CD14-positive monocyte (primary cell): ENCODE measurements at regions not wholly inside any gene's neighbourhood (a gene's known extent, or its start where the extent isn't known, plus 50 kb on each side); places are given as distances from the start of the nearest gene placed in this dataset.

Experiments used
- DNase-seq, 3 donors: peaks; one replicate each; pipeline ENCODE4 v3.0.0-alpha.2; 2011 to 2022
- H2AFZ ChIP-seq: 2 replicates; pipeline ENCODE4 v1.6.0; 2012; ENCODE audit warnings: mild to moderate bottlenecking, low read depth, low read length, inconsistent platforms; ENCODE audit not compliant: insufficient read depth, poor library complexity, severe bottlenecking
- H3K27ac ChIP-seq, 2 donors: 1 replicate in 1 of 2; 2 replicates in 1 of 2; pipeline ENCODE4 v1.5.1; 2012 to 2013; ENCODE audit warnings: low read length in 2 of 2, control low read depth in 1 of 2, inconsistent platforms in 1 of 2, low read depth in 1 of 2, mild to moderate bottlenecking in 1 of 2
- H3K27me3 ChIP-seq, 2 donors: one replicate each; pipeline versions ENCODE4 v1.6.0 to v1.6.1; 2011 to 2013; ENCODE audit warnings: low read length in 2 of 2; ENCODE audit not compliant: control insufficient read depth in 2 of 2, insufficient read depth in 2 of 2
- H3K36me3 ChIP-seq, 2 donors: replicated peaks in 1 of 2; 1 replicate in 1 of 2; 2 replicates in 1 of 2; pipeline versions ENCODE4 v1.5.1 to v1.6.1; 2012 to 2013; ENCODE audit warnings: low read length in 2 of 2, control low read depth in 1 of 2, inconsistent platforms in 1 of 2, mild to moderate bottlenecking in 1 of 2; ENCODE audit not compliant: insufficient read depth in 2 of 2, control insufficient read depth in 1 of 2
- H3K4me1 ChIP-seq, 2 donors: 1 replicate in 1 of 2; 2 replicates in 1 of 2; pipeline versions ENCODE4 v1.5.1 to v1.6.1; 2012 to 2013; ENCODE audit warnings: low read length in 2 of 2, control low read depth in 1 of 2, inconsistent platforms in 1 of 2, mild to moderate bottlenecking in 1 of 2, moderate library complexity in 1 of 2; ENCODE audit not compliant: insufficient read depth in 2 of 2, control insufficient read depth in 1 of 2
- H3K4me2 ChIP-seq: replicated peaks from 2 replicates; pipeline ENCODE3; 2012; ENCODE audit warnings: low read length, moderate library complexity, mild to moderate bottlenecking; ENCODE audit not compliant: poor library complexity, severe bottlenecking; ENCODE audit errors: extremely low read depth
- H3K4me3 ChIP-seq, 3 experiments: fragments of 200-600 bp in 1 of 3; sonication (generic) in 1 of 3; replicated peaks in 1 of 3; 1 replicate in 2 of 3; 2 replicates in 1 of 3; pipeline ENCODE4 v1.5.1; 2011 to 2013; ENCODE audit warnings: low read length in 3 of 3, mild to moderate bottlenecking in 3 of 3, control low read depth in 2 of 3, low read depth in 2 of 3, inconsistent platforms in 1 of 3, moderate library complexity in 1 of 3
- H3K79me2 ChIP-seq: 2 replicates; pipeline ENCODE4 v1.6.0; 2012; ENCODE audit warnings: mild to moderate bottlenecking, control low read depth, inconsistent platforms, low read length, moderate library complexity; ENCODE audit not compliant: insufficient read depth
- H3K9ac ChIP-seq: 2 replicates; pipeline ENCODE4 v1.6.0; 2017; ENCODE audit warnings: low read length, mild to moderate bottlenecking; ENCODE audit not compliant: insufficient read depth, poor library complexity, severe bottlenecking
- H3K9me3 ChIP-seq, 2 donors: replicated peaks in 1 of 2; 1 replicate in 1 of 2; 2 replicates in 1 of 2; pipeline versions ENCODE4 v1.5.1 to v1.6.1; 2012 to 2013; ENCODE audit warnings: low read length in 2 of 2, control low read depth in 1 of 2; ENCODE audit not compliant: control insufficient read depth in 1 of 2, insufficient read depth in 1 of 2
- H4K20me1 ChIP-seq: 2 replicates; pipeline ENCODE4 v1.6.0; 2012; ENCODE audit warnings: mild to moderate bottlenecking, low read length, control low read depth, moderate library complexity; ENCODE audit not compliant: insufficient read depth
- H3K27ac Mint-ChIP-seq, 7 donors: one replicate each; pipeline ENCODE4 v1.8.0; 2020; ENCODE audit warnings: mild to moderate bottlenecking in 7 of 7, mixed read lengths in 7 of 7, moderate library complexity in 6 of 7, inconsistent platforms in 2 of 7
- H3K27me3 Mint-ChIP-seq, 3 donors: one replicate each; pipeline ENCODE4 v1.8.0; 2021 to 2022; ENCODE audit warnings: low read depth in 3 of 3, mild to moderate bottlenecking in 3 of 3, mixed read lengths in 3 of 3, moderate library complexity in 3 of 3, inconsistent platforms in 1 of 3
- H3K36me3 Mint-ChIP-seq, 2 donors: one replicate each; pipeline ENCODE4 v1.8.0; 2020; ENCODE audit warnings: mixed read lengths in 2 of 2, inconsistent platforms in 1 of 2, mild to moderate bottlenecking in 1 of 2
- H3K4me1 Mint-ChIP-seq: one replicate; pipeline ENCODE4 v1.8.0; 2020; ENCODE audit warnings: mild to moderate bottlenecking, mixed read lengths
- H3K4me3 Mint-ChIP-seq, 2 donors: one replicate each; pipeline ENCODE4 v1.8.0; 2020; ENCODE audit warnings: mild to moderate bottlenecking in 2 of 2, mixed read lengths in 2 of 2, moderate library complexity in 1 of 2
- H3K9me3 Mint-ChIP-seq, 7 donors: one replicate each; pipeline ENCODE4 v1.8.0; 2020 to 2022; ENCODE audit warnings: mixed read lengths in 7 of 7, mild to moderate bottlenecking in 6 of 7, moderate library complexity in 6 of 7, inconsistent platforms in 2 of 7
- WGBS: methylation state at CpG from one replicate; pipeline ENCODE4 v1.1.5; 2013; ENCODE audit warnings: missing lambda C conversion rate; ENCODE audit not compliant: insufficient coverage; 5-methylcytosine and 5-hydroxymethylcytosine counted together
- intact Hi-C, 2 donors: fragments of 100-400 bp; cut with micrococcal nuclease; formaldehyde crosslinking; loops; one replicate each; pipeline versions ENCODE4 v1.15.0 to v1.15.1; 2023
- TF ChIP-seq, protein P1 (sequence below): fragments of 200-600 bp; IDR thresholded peaks from one replicate; pipeline ENCODE4 v1.8.0; 2022; ENCODE audit warnings: antibody characterized with exemption, mild to moderate bottlenecking

GRCh38 chrX:113873056-113873455 is 710.8 kb upstream of the HTR2C start:
- H3K9me3 ChIP-seq = no peaks in the 10 kb centered on the region
- no peaks in the 10 kb centered on the region for H3K27me3 ChIP-seq
- no peak overlapping the region for H3K4me2 ChIP-seq
- Mint-ChIP-seq H3K27me3 (no peaks in the 10 kb centered on the region), H3K27ac (no peak overlapping the region), H3K9me3 (peaks cover 0 to 5% (median 0%) of the 10 kb centered on the region in 7 donors), H3K4me3 (no peak overlapping the region), H3K36me3 (no peaks in the 10 kb centered on the region), H3K4me1 (peaks cover 3% of the 10 kb centered on the region)
- intact Hi-C loops = no loop called here
- no peak for DNase-seq
- no peak overlapping the region for H2AFZ ChIP-seq
- H3K4me1 ChIP-seq = no peaks in the 10 kb centered on the region
- no peaks in the 10 kb centered on the region for H4K20me1 ChIP-seq
- H3K36me3 ChIP-seq = no peaks in the 10 kb centered on the region
- TF ChIP-seq, protein P1, sequence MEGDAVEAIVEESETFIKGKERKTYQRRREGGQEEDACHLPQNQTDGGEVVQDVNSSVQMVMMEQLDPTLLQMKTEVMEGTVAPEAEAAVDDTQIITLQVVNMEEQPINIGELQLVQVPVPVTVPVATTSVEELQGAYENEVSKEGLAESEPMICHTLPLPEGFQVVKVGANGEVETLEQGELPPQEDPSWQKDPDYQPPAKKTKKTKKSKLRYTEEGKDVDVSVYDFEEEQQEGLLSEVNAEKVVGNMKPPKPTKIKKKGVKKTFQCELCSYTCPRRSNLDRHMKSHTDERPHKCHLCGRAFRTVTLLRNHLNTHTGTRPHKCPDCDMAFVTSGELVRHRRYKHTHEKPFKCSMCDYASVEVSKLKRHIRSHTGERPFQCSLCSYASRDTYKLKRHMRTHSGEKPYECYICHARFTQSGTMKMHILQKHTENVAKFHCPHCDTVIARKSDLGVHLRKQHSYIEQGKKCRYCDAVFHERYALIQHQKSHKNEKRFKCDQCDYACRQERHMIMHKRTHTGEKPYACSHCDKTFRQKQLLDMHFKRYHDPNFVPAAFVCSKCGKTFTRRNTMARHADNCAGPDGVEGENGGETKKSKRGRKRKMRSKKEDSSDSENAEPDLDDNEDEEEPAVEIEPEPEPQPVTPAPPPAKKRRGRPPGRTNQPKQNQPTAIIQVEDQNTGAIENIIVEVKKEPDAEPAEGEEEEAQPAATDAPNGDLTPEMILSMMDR = no peak
- no peaks in the 10 kb centered on the region for H3K79me2 ChIP-seq
- no peak overlapping the region for H3K9ac ChIP-seq
- H3K4me3 ChIP-seq = no peak overlapping the region
- 67% methylated on average over 1 of the region's 3 CpGs for WGBS
- no peak overlapping the region for H3K27ac ChIP-seq

GRCh38 chrX:113868711-113869110 is 715.2 kb upstream of the HTR2C start:
- H3K36me3 Mint-ChIP-seq = no peaks in the 10 kb centered on the region
- H3K9me3 ChIP-seq = no peaks in the 10 kb centered on the region
- H3K27me3 Mint-ChIP-seq = no peaks in the 10 kb centered on the region
- no peak overlapping the region for H2AFZ ChIP-seq
- no peak overlapping the region for H3K4me3 Mint-ChIP-seq
- TF ChIP-seq, protein P1 = no peak
- intact Hi-C loops = no loop called here
- H3K9me3 Mint-ChIP-seq = peaks cover 0 to 9% (median 0%) of the 10 kb centered on the region in 7 donors
- no peak overlapping the region for H3K4me2 ChIP-seq
- no peak overlapping the region for H3K9ac ChIP-seq
- H3K27me3 ChIP-seq = no peaks in the 10 kb centered on the region
- WGBS = no CpG with 5 or more reads among the region's 3 CpGs
- no peak overlapping the region for H3K27ac Mint-ChIP-seq
- no peak for DNase-seq
- no peaks in the 10 kb centered on the region for H3K79me2 ChIP-seq
- no peaks in the 10 kb centered on the region for H3K36me3 ChIP-seq
- H3K27ac ChIP-seq = no peak overlapping the region
- no peaks in the 10 kb centered on the region for H3K4me1 ChIP-seq
- no peak overlapping the region for H3K4me3 ChIP-seq
- peaks cover 3% of the 10 kb centered on the region for H3K4me1 Mint-ChIP-seq
- H4K20me1 ChIP-seq = no peaks in the 10 kb centered on the region
